ENCODE measurements at regions not wholly inside any gene's neighbourhood (a gene's known extent, or its start where the extent isn't known, plus 50 kb on each side); places are given as distances from the start of the nearest gene placed in this dataset.

DNA sequence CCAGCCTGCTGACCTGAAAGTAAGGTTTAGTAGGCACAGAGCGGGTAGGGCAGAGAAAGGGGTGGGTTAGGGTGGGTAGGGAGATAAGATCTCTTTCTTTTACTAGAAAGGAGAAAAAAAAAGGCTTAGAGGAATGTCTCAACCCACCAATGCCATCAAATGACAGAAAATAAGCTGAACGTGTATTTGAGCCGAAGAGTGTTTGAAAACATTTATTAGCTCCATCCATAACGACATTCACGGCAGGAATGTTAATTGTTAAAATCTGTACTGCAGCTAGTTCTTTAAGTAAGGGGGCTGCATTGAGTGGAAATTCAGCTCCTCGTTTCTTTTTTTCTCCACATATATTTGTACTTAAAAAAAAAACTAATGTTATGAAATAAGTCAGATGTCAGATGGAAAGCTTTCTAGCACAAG lies 63.7 kb upstream of the ARID5B start:
- 20 to 47% methylated on average over 5 to 6 of the region's 6 CpGs for WGBS, 2 donors
- Histone ChIP-seq H3K4me3 (no peak overlapping the region), H3K4me1 (peaks cover 27% of the 10 kb centered on the region), H3K9me3 (no peaks in the 10 kb centered on the region), H3K27me3 (no peaks in the 10 kb centered on the region), H3K36me3 (ENCODE audit: low read depth, missing control alignments) (no peaks in the 10 kb centered on the region), H3K27ac (peak overlapping the region; percentile 38 to 74)
- intact Hi-C loops (cut with DNase I; ENCODE audit: low total_unique reads): no loop called here
- no peak for DNase-seq
- TF ChIP-seq, protein P1, sequence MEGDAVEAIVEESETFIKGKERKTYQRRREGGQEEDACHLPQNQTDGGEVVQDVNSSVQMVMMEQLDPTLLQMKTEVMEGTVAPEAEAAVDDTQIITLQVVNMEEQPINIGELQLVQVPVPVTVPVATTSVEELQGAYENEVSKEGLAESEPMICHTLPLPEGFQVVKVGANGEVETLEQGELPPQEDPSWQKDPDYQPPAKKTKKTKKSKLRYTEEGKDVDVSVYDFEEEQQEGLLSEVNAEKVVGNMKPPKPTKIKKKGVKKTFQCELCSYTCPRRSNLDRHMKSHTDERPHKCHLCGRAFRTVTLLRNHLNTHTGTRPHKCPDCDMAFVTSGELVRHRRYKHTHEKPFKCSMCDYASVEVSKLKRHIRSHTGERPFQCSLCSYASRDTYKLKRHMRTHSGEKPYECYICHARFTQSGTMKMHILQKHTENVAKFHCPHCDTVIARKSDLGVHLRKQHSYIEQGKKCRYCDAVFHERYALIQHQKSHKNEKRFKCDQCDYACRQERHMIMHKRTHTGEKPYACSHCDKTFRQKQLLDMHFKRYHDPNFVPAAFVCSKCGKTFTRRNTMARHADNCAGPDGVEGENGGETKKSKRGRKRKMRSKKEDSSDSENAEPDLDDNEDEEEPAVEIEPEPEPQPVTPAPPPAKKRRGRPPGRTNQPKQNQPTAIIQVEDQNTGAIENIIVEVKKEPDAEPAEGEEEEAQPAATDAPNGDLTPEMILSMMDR (IDR thresholded peaks at IDR 0.05): no peak
- no peak for TF ChIP-seq POLR2A (IDR thresholded peaks at IDR 0.05)

DNA sequence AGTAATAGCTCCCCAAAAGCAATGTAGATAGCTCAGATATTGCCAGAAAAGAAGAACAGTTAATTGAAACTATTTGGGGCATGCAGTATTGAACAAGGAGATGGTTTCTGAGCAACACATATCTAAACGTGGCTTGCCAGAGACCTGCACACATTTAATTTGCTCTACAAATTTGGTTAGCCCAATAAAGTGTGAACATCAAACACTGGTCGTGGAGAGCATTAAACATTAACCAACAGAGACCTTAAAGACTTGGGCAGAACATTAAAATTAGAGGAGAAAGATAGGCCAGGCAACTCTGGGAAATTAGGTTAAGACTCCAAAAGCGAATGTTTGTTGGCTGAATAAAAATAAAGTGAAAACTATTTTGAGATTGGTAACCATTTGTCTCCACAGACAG lies 61.6 kb upstream of the ARID5B start:
- peak overlapping the region in 1 of 2 donors; percentile 7 for H3K27ac ChIP-seq
- H3K36me3 ChIP-seq (ENCODE audit: low read depth, missing control alignments): no peaks in the 10 kb centered on the region
- no peak for DNase-seq
- H3K27me3 ChIP-seq: no peaks in the 10 kb centered on the region
- no peak overlapping the region for H3K4me3 ChIP-seq
- H3K9me3 ChIP-seq: no peaks in the 10 kb centered on the region
- WGBS, 2 donors: 75 to 79% methylated on average over 3 of the region's 3 CpGs
- TF ChIP-seq, protein P1 (IDR thresholded peaks at IDR 0.05): no peak
- TF ChIP-seq POLR2A (IDR thresholded peaks at IDR 0.05): no peak
- H3K4me1 ChIP-seq: peaks cover 36% of the 10 kb centered on the region
- intact Hi-C loops (cut with DNase I; ENCODE audit: low total_unique reads): no loop called here

DNA sequence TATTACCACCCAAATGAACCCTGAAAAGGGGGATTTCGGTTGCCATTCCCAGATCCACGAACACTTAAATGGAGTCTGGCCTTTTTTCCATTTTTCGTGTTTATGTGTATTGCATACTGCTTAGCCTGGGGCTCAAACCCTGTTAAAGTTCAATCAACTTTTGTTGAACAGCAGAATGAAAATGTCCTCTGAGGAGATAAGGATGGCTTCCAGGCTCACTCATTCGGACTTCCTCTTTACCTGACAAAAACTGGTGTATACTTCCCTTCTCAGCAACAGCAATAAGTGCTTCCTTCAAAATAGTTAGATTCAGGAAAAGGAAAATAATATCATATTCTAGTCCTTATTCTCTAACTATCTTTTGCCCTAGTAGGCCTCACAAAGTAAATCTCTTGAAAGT lies 61.1 kb upstream of the ARID5B start:
- intact Hi-C loops (cut with DNase I; ENCODE audit: low total_unique reads): no loop called here
- Histone ChIP-seq H3K36me3 (ENCODE audit: low read depth, missing control alignments) (no peaks in the 10 kb centered on the region), H3K9me3 (no peaks in the 10 kb centered on the region), H3K27me3 (no peaks in the 10 kb centered on the region), H3K4me3 (no peak overlapping the region), H3K27ac (no peak overlapping the region), H3K4me1 (peaks cover 32% of the 10 kb centered on the region)
- TF ChIP-seq, protein P1 (IDR thresholded peaks at IDR 0.05): no peak
- TF ChIP-seq POLR2A (IDR thresholded peaks at IDR 0.05): no peak
- 84 to 95% methylated on average over 4 of the region's 4 CpGs for WGBS, 2 donors
- DNase-seq: no peak

DNA sequence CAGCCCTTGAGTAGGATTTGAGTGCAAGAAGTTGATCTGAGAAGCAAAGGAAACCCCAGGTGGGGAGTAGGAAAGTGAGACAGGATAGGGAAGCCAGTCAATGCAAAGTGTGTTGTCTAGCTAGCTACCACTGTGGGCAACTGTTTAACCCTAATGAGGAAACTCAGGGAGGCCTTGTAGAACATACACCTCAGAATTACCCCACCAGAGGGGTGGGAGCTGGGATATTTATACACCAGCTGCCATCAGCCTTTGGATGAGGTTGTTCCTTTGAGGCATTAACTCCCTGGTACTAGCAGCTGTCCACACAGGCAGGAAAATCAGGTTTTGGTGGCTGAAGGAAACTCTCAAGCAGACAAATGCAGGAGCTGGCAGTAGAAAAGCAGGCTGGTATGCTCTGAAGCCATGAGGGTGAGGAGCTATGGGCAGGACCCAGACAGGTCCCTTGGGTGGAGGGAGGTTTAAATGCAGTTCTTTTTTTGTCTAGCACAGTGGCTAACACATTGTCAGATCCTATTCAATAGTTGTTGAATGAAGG lies 60.1 kb upstream of the ARID5B start:
- H3K4me1 ChIP-seq: peaks cover 22% of the 10 kb centered on the region
- no peaks in the 10 kb centered on the region for H3K9me3 ChIP-seq
- no peaks in the 10 kb centered on the region for H3K36me3 ChIP-seq (ENCODE audit: low read depth, missing control alignments)
- DNase-seq: no peak
- no peaks in the 10 kb centered on the region for H3K27me3 ChIP-seq
- intact Hi-C loops (cut with DNase I; ENCODE audit: low total_unique reads): no loop called here
- no peak overlapping the region for H3K4me3 ChIP-seq
- no peak for TF ChIP-seq POLR2A (IDR thresholded peaks at IDR 0.05)
- TF ChIP-seq, protein P1 (IDR thresholded peaks at IDR 0.05): no peak
- H3K27ac ChIP-seq: no peak overlapping the region

DNA sequence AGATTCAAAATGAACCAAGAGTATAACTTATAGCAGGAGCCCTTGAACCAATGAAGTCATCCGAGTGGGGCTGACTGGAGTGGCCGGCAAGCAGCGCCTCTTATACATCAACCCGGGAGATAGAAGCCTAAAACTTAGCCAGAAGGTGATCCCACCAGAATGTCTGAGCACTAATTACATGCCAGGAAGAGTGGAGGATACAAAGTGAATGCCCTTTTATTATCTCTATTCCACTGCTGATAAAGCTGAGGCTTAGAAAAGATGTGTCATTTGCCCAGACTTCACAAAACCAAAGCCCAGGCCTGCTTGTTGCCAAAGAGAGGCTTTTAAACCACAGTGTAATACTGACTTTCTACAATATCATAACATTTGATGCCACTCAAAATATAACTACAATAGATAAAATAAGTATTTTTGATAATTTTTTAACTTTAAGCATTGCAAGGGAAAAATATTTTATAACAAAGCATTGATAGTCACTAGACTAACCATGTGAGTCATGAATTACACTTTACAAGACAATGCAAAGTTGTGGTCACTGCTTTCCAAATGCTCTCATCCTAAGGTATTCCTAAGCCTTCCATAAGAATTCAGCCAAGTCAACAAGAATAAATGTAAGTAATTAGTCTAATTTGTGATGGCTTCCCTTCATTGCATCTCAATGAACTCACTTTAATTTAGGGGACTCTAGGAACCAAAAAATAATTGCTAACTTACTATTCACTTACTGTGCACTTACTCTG lies 58.6 kb upstream of the ARID5B start:
- WGBS, 2 donors: 71 to 72% methylated on average over 4 of the region's 4 CpGs
- no peak overlapping the region for H3K4me3 ChIP-seq
- no peaks in the 10 kb centered on the region for H3K27me3 ChIP-seq
- no peaks in the 10 kb centered on the region for H3K36me3 ChIP-seq (ENCODE audit: low read depth, missing control alignments)
- intact Hi-C loops (cut with DNase I; ENCODE audit: low total_unique reads): no loop called here
- TF ChIP-seq, protein P1 (IDR thresholded peaks at IDR 0.05): no peak
- no peak for TF ChIP-seq POLR2A (IDR thresholded peaks at IDR 0.05)
- H3K9me3 ChIP-seq: no peaks in the 10 kb centered on the region
- H3K4me1 ChIP-seq: peaks cover 12% of the 10 kb centered on the region
- peak; percentile 40 for DNase-seq
- H3K27ac ChIP-seq: peak overlapping the region in 1 of 2 donors; percentile 16

All from testis (tissue), 2 donors.